B cell (primary cell): ENCODE measurements at regions not wholly inside any gene's neighbourhood (a gene's known extent, or its start where the extent isn't known, plus 50 kb on each side); places are given as distances from the start of the nearest gene placed in this dataset.

Source experiments
- ATAC-seq: fragments of 200-7000 bp; cut with Tn5 transposase; one replicate; pipeline ENCODE4 v1.10.0; 2021; ENCODE audit warnings: low read depth, mild to moderate bottlenecking, moderate number of reproducible peaks, moderate library complexity
- CTCF ChIA-PET: fragments of 350-600 bp; sonication (Branson Sonifier 250); formaldehyde crosslinking; loops from one replicate; lab custom pipeline; 2021; ENCODE audit warnings: antibody characterized with exemption, inconsistent platforms; lab: Charles Lee
- POLR2A ChIA-PET: fragments of 350-600 bp; sonication (Branson Sonifier 250); formaldehyde crosslinking; loops from one replicate; lab custom pipeline; 2021; ENCODE audit warnings: antibody characterized with exemption; lab: Charles Lee
- DNase-seq: peaks from one replicate; pipeline ENCODE4 v3.0.0; 2013
- H2AFZ ChIP-seq: 2 replicates; pipeline ENCODE4 v1.6.1; 2012; ENCODE audit warnings: mild to moderate bottlenecking, low read depth, low read length; ENCODE audit not compliant: insufficient read depth, poor library complexity, severe bottlenecking
- H3K27ac ChIP-seq, 2 donors: 1 replicate in 1 of 2; 2 replicates in 1 of 2; pipeline ENCODE4 v1.5.1; 2012 to 2013; ENCODE audit warnings: low read length in 2 of 2, mild to moderate bottlenecking in 2 of 2, moderate library complexity in 1 of 2
- H3K27me3 ChIP-seq, 4 experiments: fragments of 200-600 bp in 1 of 4; sonication (generic) in 1 of 4; replicated peaks in 1 of 4; 1 replicate in 2 of 4; 2 replicates in 2 of 4; pipeline versions ENCODE4 v1.6.1 to v1.7.0; 2013 to 2016; ENCODE audit warnings: low read length in 3 of 4, mild to moderate bottlenecking in 2 of 4, mixed read lengths in 1 of 4, moderate library complexity in 1 of 4; ENCODE audit not compliant: insufficient read depth in 4 of 4, control insufficient read depth in 3 of 4; ENCODE audit errors: control extremely low read depth in 1 of 4
- H3K36me3 ChIP-seq, 2 experiments: replicated peaks in 1 of 2; 1 replicate in 1 of 2; 2 replicates in 1 of 2; pipeline versions ENCODE4 v1.6.1 to v1.7.1; 2013; ENCODE audit warnings: low read length in 1 of 2; ENCODE audit not compliant: insufficient read depth in 2 of 2, control insufficient read depth in 1 of 2; ENCODE audit errors: control extremely low read depth in 1 of 2, extremely low read depth in 1 of 2
- H3K4me1 ChIP-seq, 2 donors: fragments of 200-600 bp in 1 of 2; sonication (generic) in 1 of 2; 1 replicate in 1 of 2; 2 replicates in 1 of 2; pipeline versions ENCODE4 v1.5.1 to v1.6.1; 2013 to 2017; ENCODE audit warnings: low read length in 2 of 2; ENCODE audit not compliant: control insufficient read depth in 2 of 2, insufficient read depth in 2 of 2
- H3K4me2 ChIP-seq: replicated peaks from 2 replicates; pipeline ENCODE3; 2012; ENCODE audit warnings: mild to moderate bottlenecking, low read depth, low read length; ENCODE audit not compliant: poor library complexity, severe bottlenecking
- H3K4me3 ChIP-seq, 5 experiments: fragments of 200-600 bp in 1 of 5; sonication (generic) in 1 of 5; 1 replicate in 3 of 5; 2 replicates in 2 of 5; pipeline versions ENCODE4 v1.5.1 to v1.7.0; 2011 to 2016; ENCODE audit warnings: low read length in 4 of 5, mild to moderate bottlenecking in 4 of 5, low read depth in 2 of 5, control low read depth in 1 of 5, moderate library complexity in 1 of 5; ENCODE audit not compliant: insufficient read depth in 1 of 5; ENCODE audit errors: control extremely low read depth in 1 of 5, extremely low read depth in 1 of 5
- H3K79me2 ChIP-seq: fragments of 200-600 bp; sonication (generic); one replicate; pipeline ENCODE4 v1.6.0; 2016; ENCODE audit warnings: low read length; ENCODE audit not compliant: control insufficient read depth, insufficient read depth
- H3K9ac ChIP-seq: fragments of 200-600 bp; sonication (generic); 2 replicates; pipeline ENCODE4 v1.6.1; 2017; ENCODE audit warnings: mild to moderate bottlenecking, low read length, moderate library complexity
- H3K9me3 ChIP-seq, 3 donors: one replicate each; pipeline versions ENCODE4 v1.6.1 to v1.7.1; 2013; ENCODE audit warnings: low read length in 2 of 3; ENCODE audit not compliant: control insufficient read depth in 2 of 3, insufficient read depth in 1 of 3; ENCODE audit errors: control extremely low read depth in 1 of 3
- H4K20me1 ChIP-seq: 2 replicates; pipeline ENCODE4 v1.6.0; 2012; ENCODE audit warnings: mild to moderate bottlenecking, low read length; ENCODE audit not compliant: insufficient read depth, control insufficient read depth, poor library complexity, severe bottlenecking
- H3K27ac Mint-ChIP-seq: one replicate; pipeline ENCODE4 v1.8.0; 2021; ENCODE audit warnings: mixed read lengths
- H3K27me3 Mint-ChIP-seq: one replicate; pipeline ENCODE4 v1.8.0; 2021; ENCODE audit warnings: mixed read lengths
- H3K4me1 Mint-ChIP-seq: one replicate; pipeline ENCODE4 v1.8.0; 2021; ENCODE audit warnings: mixed read lengths
- H3K4me3 Mint-ChIP-seq: one replicate; pipeline ENCODE4 v1.8.0; 2021; ENCODE audit warnings: mixed read lengths
- H3K9me3 Mint-ChIP-seq: one replicate; pipeline ENCODE4 v1.8.0; 2022; ENCODE audit warnings: mixed read lengths; ENCODE audit not compliant: insufficient read depth
- CTCF ChIP-seq: fragments of 200-600 bp; IDR thresholded peaks from one replicate; pipeline ENCODE4 v1.8.0; 2022; ENCODE audit warnings: antibody characterized with exemption, mild to moderate bottlenecking
- EZH2 ChIP-seq: IDR thresholded peaks from 2 replicates; pipeline ENCODE4 v1.6.1; 2012; ENCODE audit warnings: borderline replicate concordance, low read depth, mild to moderate bottlenecking, moderate library complexity, low read length; ENCODE audit not compliant: insufficient read depth, poor library complexity, severe bottlenecking
- WGBS: methylation state at CpG from one replicate; pipeline ENCODE4 v1.1.5; 2013; ENCODE audit warnings: missing lambda C conversion rate; ENCODE audit not compliant: insufficient coverage; 5-methylcytosine and 5-hydroxymethylcytosine counted together
- intact Hi-C: fragments of 100-400 bp; cut with micrococcal nuclease; formaldehyde crosslinking; loops from one replicate; pipeline ENCODE4 v1.10.0; 2022

- Mint-ChIP-seq H3K4me3 (no peak overlapping the region), H3K27ac (no peak overlapping the region), H3K4me1 (no peaks in the 10 kb centered on the region), H3K9me3 (peaks cover 15% of the 10 kb centered on the region), H3K27me3 (no peaks in the 10 kb centered on the region)
- Histone ChIP-seq H4K20me1 (no peaks in the 10 kb centered on the region), H2AFZ (no peak overlapping the region), H3K36me3 (no peaks in the 10 kb centered on the region), H3K9ac (no peak overlapping the region), H3K4me2 (no peak overlapping the region), H3K4me3 (no peak overlapping the region), H3K9me3 (peaks cover 1 to 16% (median 15%) of the 10 kb centered on the region in 3 donors), H3K27ac (no peak overlapping the region), H3K79me2 (no peaks in the 10 kb centered on the region), H3K27me3 (no peaks in the 10 kb centered on the region), H3K4me1 (no peaks in the 10 kb centered on the region)
- WGBS, result no CpG with 5 or more reads among the region's 1 CpG
- DNase-seq (no peak), ATAC-seq (no peak)
- CTCF ChIA-PET, result no interaction called here
- no peak for TF ChIP-seq EZH2
- TF ChIP-seq CTCF, result no peak
- POLR2A ChIA-PET, result no interaction called here
- intact Hi-C loops, result no loop called here
These were observed 101.5 kb upstream of the CBLB start for GRCh38 chr3:105970283-105970682.

- no peak overlapping the region for H3K4me3 Mint-ChIP-seq
These were observed 103.3 kb upstream of the CBLB start for GRCh38 chr3:105972069-105972468.

More at GRCh38 chr3:105972069-105972468, 103.3 kb upstream of the CBLB start:
- Histone ChIP-seq H3K9ac (no peak overlapping the region), H4K20me1 (no peaks in the 10 kb centered on the region), H3K9me3 (peaks cover 1 to 16% (median 10%) of the 10 kb centered on the region in 3 donors), H3K79me2 (no peaks in the 10 kb centered on the region), H3K27me3 (no peaks in the 10 kb centered on the region), H3K4me1 (no peaks in the 10 kb centered on the region), H3K4me3 (no peak overlapping the region), H2AFZ (no peak overlapping the region), H3K4me2 (no peak overlapping the region), H3K27ac (no peak overlapping the region), H3K36me3 (no peaks in the 10 kb centered on the region)
- TF ChIP-seq EZH2 (no peak), CTCF (no peak)
- H3K27ac Mint-ChIP-seq, result no peak overlapping the region
- H3K9me3 Mint-ChIP-seq, result peaks cover 15% of the 10 kb centered on the region
- no peaks in the 10 kb centered on the region for H3K27me3 Mint-ChIP-seq
- H3K4me1 Mint-ChIP-seq, result no peaks in the 10 kb centered on the region
- ATAC-seq (no peak), DNase-seq (no peak)
- 0% methylated on average over 1 of the region's 1 CpG for WGBS
- intact Hi-C loops, result no loop called here
- ChIA-PET POLR2A (no interaction called here), CTCF (no interaction called here)
